ENCODE measurements at regions not wholly inside any gene's neighbourhood (a gene's known extent, or its start where the extent isn't known, plus 50 kb on each side); places are given as distances from the start of the nearest gene placed in this dataset.

- Mint-ChIP-seq H3K4me3 (no peak overlapping the region), H3K9me3 (no peaks in the 10 kb centered on the region), H3K27ac (no peak overlapping the region), H3K27me3 (ENCODE audit: insufficient read depth, low read depth, poor library complexity) (no peaks in the 10 kb centered on the region), H3K4me1 (no peaks in the 10 kb centered on the region), H3K36me3 (ENCODE audit: low read depth) (no peaks in the 10 kb centered on the region)
- Histone ChIP-seq H3K4me3 (no peak overlapping the region), H3F3A (replicated peaks; ENCODE audit: low read depth) (no peaks in the 10 kb centered on the region), H3K27me3 (ENCODE audit: insufficient read depth) (no peaks in the 10 kb centered on the region), H3K36me3 (ENCODE audit: insufficient read depth) (no peaks in the 10 kb centered on the region), H3K9me2 (ENCODE audit: insufficient read depth) (no peaks in the 10 kb centered on the region), H4K20me1 (replicated peaks; ENCODE audit: insufficient read depth) (no peaks in the 10 kb centered on the region), H3K4me1 (ENCODE audit: insufficient read depth) (no peaks in the 10 kb centered on the region), H3K4me2 (no peak overlapping the region), H3K27ac (ENCODE audit: low read depth) (no peak overlapping the region), H3K79me2 (replicated peaks; ENCODE audit: insufficient read depth) (no peaks in the 10 kb centered on the region), H2AFZ (no peak overlapping the region)
- TF ChIP-seq STAT1 (IDR thresholded peaks at IDR 0.05; ENCODE audit: unreplicated experiment): no peak
- no peak for TF ChIP-seq REST (IDR thresholded peaks at IDR 0.05; ENCODE audit: unreplicated experiment)
- TF ChIP-seq ZNF462 (CRISPR knock-in tag; IDR thresholded peaks at IDR 0.05): no peak
- no peak for TF ChIP-seq ZNF114 (CRISPR knock-in tag; IDR thresholded peaks at IDR 0.05)
- no peak for TF ChIP-seq ZNF331 (CRISPR knock-in tag; IDR thresholded peaks at IDR 0.05; ENCODE audit: low read depth)
- no peak for TF ChIP-seq EZH2phosphoT487 (IDR thresholded peaks at IDR 0.05; ENCODE audit: unreplicated experiment)
- no peak for TF ChIP-seq POLR2AphosphoS5 (IDR thresholded peaks at IDR 0.05; ENCODE audit: low read depth)
- TF ChIP-seq NANOG (IDR thresholded peaks at IDR 0.05; ENCODE audit: borderline replicate concordance): no peak
- no peak for TF ChIP-seq CREB1 (CRISPR knock-in tag; IDR thresholded peaks at IDR 0.05; ENCODE audit: low read depth)
- no peak for TF ChIP-seq ETS1 (IDR thresholded peaks at IDR 0.05)
- TF ChIP-seq JUNB (IDR thresholded peaks at IDR 0.05; ENCODE audit: unreplicated experiment): no peak
- TF ChIP-seq CTCF (conservative IDR thresholded peaks at IDR 0.05; ENCODE audit: low read depth in 2 of 2): no peak
- TF ChIP-seq EZH2 (IDR thresholded peaks at IDR 0.05; ENCODE audit: low read depth, unreplicated experiment): no peak
- no peak for DNase-seq (ENCODE audit: low spot score)
- ATAC-seq: no peak
These were observed 776.1 kb downstream of the BRINP3 start for GRCh38 chr1:189701606-189702005.

Measured in GM23338 (cell line).